ENCODE measurements at regions not wholly inside any gene's neighbourhood (a gene's known extent, or its start where the extent isn't known, plus 50 kb on each side); places are given as distances from the start of the nearest gene placed in this dataset.

GRCh38 chrX:4186331-4186730 is 472.9 kb upstream of the PRKX start:
- TF ChIP-seq CTCF (IDR thresholded peaks at IDR 0.05) (no peak), POLR2AphosphoS5 (IDR thresholded peaks at IDR 0.05) (no peak), POLR2A (IDR thresholded peaks at IDR 0.05) (no peak)

Measured in sigmoid colon (tissue), 4 donors.